ENCODE measurements at regions not wholly inside any gene's neighbourhood (a gene's known extent, or its start where the extent isn't known, plus 50 kb on each side); places are given as distances from the start of the nearest gene placed in this dataset.

GRCh38 chr9:115764645-115765044, 388.9 kb upstream of the PAPPA start:
- TF ChIP-seq, protein P1, sequence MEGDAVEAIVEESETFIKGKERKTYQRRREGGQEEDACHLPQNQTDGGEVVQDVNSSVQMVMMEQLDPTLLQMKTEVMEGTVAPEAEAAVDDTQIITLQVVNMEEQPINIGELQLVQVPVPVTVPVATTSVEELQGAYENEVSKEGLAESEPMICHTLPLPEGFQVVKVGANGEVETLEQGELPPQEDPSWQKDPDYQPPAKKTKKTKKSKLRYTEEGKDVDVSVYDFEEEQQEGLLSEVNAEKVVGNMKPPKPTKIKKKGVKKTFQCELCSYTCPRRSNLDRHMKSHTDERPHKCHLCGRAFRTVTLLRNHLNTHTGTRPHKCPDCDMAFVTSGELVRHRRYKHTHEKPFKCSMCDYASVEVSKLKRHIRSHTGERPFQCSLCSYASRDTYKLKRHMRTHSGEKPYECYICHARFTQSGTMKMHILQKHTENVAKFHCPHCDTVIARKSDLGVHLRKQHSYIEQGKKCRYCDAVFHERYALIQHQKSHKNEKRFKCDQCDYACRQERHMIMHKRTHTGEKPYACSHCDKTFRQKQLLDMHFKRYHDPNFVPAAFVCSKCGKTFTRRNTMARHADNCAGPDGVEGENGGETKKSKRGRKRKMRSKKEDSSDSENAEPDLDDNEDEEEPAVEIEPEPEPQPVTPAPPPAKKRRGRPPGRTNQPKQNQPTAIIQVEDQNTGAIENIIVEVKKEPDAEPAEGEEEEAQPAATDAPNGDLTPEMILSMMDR (IDR thresholded peaks at IDR 0.05): no peak
- TF ChIP-seq POLR2A (IDR thresholded peaks at IDR 0.05) (no peak), POLR2AphosphoS5 (IDR thresholded peaks at IDR 0.05) (no peak), EP300 (IDR thresholded peaks at IDR 0.05) (no peak)

Measured in upper lobe of left lung (tissue), 4 donors.